OCI-LY1 (cell line): ENCODE measurements at regions not wholly inside any gene's neighbourhood (a gene's known extent, or its start where the extent isn't known, plus 50 kb on each side); places are given as distances from the start of the nearest gene placed in this dataset.

ENCODE experiments used
- CTCF ChIP-seq: fragments of 200-600 bp; sonication (generic), shearing (Covaris generic); IDR thresholded peaks from 2 replicates; pipeline ENCODE4 v1.5.1; 2017; ENCODE audit warnings: mild to moderate bottlenecking, antibody characterized with exemption, low read length, moderate library complexity, mixed read lengths
- EZH2 ChIP-seq: fragments of 200-600 bp; sonication (generic), shearing (Covaris generic); IDR thresholded peaks from 2 replicates; pipeline ENCODE4 v1.8.0; 2017; ENCODE audit warnings: borderline replicate concordance, mixed run types, mild to moderate bottlenecking, antibody characterized with exemption, low read length, moderate library complexity, mixed read lengths

GRCh38 chr14:97699026-97699425 lies 901.8 kb downstream of the VRK1 start:
- TF ChIP-seq CTCF, result no peak
- TF ChIP-seq EZH2, result no peak
